Hepatocyte (in vitro differentiated cells): ENCODE measurements at regions not wholly inside any gene's neighbourhood (a gene's known extent, or its start where the extent isn't known, plus 50 kb on each side); places are given as distances from the start of the nearest gene placed in this dataset.
"Not testable (repeated sequence)": the region's sequence is repeated elsewhere in the genome, so short reads cannot be mapped to it uniquely, and the experiment has no call there.

ENCODE experiments used
- CTCF ChIP-seq: fragments of 200-600 bp; sonication (generic); IDR thresholded peaks from 2 replicates; pipeline ENCODE4 v1.5.1; 2016; ENCODE audit warnings: antibody characterized with exemption, mild to moderate bottlenecking; ENCODE audit not compliant: poor library complexity
- EZH2 ChIP-seq: fragments of 200-600 bp; sonication (generic); IDR thresholded peaks from 2 replicates; pipeline ENCODE4 v1.6.1; 2016; ENCODE audit warnings: antibody characterized with exemption, mild to moderate bottlenecking, borderline replicate concordance
- EZH2phosphoT487 ChIP-seq: fragments of 200-600 bp; sonication (generic); IDR thresholded peaks from one replicate; pipeline ENCODE4 v1.6.1; 2018; ENCODE audit warnings: antibody characterized with exemption, mild to moderate bottlenecking, low read depth, moderate library complexity; ENCODE audit not compliant: unreplicated experiment, severe bottlenecking

- TF ChIP-seq EZH2, CTCF, EZH2phosphoT487: not testable (repeated sequence)
These were observed 107.8 kb upstream of the PARP8 start for GRCh38 chr5:50558640-50559039.
